Upper lobe of left lung (tissue), 4 donors: ENCODE measurements at regions not wholly inside any gene's neighbourhood (a gene's known extent, or its start where the extent isn't known, plus 50 kb on each side); places are given as distances from the start of the nearest gene placed in this dataset.

Experiments used
- EP300 ChIP-seq, 4 donors: sonication (generic); formaldehyde crosslinking; IDR thresholded peaks; one replicate each; pipeline ENCODE4 v1.5.1; 2017; ENCODE audit warnings: antibody characterized with exemption in 4 of 4, control low read depth in 2 of 4
- POLR2AphosphoS5 ChIP-seq, 2 donors: sonication (generic); formaldehyde crosslinking; IDR thresholded peaks; one replicate each; pipeline ENCODE4 v1.5.1; 2017; ENCODE audit warnings: antibody characterized with exemption in 2 of 2
- TF ChIP-seq, protein P1 (sequence below), 6 experiments: fragments of 450-650 bp in 4 of 6; fragments of 200-600 bp in 2 of 6; sonication (generic) in 2 of 6; IDR thresholded peaks; one replicate each; pipeline ENCODE4 v1.5.1; 2016 to 2019; ENCODE audit warnings: antibody characterized with exemption in 6 of 6

- TF ChIP-seq, protein P1, sequence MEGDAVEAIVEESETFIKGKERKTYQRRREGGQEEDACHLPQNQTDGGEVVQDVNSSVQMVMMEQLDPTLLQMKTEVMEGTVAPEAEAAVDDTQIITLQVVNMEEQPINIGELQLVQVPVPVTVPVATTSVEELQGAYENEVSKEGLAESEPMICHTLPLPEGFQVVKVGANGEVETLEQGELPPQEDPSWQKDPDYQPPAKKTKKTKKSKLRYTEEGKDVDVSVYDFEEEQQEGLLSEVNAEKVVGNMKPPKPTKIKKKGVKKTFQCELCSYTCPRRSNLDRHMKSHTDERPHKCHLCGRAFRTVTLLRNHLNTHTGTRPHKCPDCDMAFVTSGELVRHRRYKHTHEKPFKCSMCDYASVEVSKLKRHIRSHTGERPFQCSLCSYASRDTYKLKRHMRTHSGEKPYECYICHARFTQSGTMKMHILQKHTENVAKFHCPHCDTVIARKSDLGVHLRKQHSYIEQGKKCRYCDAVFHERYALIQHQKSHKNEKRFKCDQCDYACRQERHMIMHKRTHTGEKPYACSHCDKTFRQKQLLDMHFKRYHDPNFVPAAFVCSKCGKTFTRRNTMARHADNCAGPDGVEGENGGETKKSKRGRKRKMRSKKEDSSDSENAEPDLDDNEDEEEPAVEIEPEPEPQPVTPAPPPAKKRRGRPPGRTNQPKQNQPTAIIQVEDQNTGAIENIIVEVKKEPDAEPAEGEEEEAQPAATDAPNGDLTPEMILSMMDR (IDR thresholded peaks at IDR 0.05) = no peak
- TF ChIP-seq EP300 (IDR thresholded peaks at IDR 0.05) (no peak), POLR2AphosphoS5 (IDR thresholded peaks at IDR 0.05) (no peak)
Observed at GRCh38 chr2:226447338-226448300, 352.0 kb downstream of the IRS1 start.
